ENCODE measurements at regions not wholly inside any gene's neighbourhood (a gene's known extent, or its start where the extent isn't known, plus 50 kb on each side); places are given as distances from the start of the nearest gene placed in this dataset.

- Mint-ChIP-seq H3K36me3 (ENCODE audit: insufficient read depth in 1 of 3, low read depth in 3 of 3) (no peaks in the 10 kb centered on the region), H3K27me3 (ENCODE audit: low read depth) (peaks cover 1% of the 10 kb centered on the region; the same call in 1 of the 2 replicates), H3K9me3 (no peaks in the 10 kb centered on the region), H3K4me1 (0 out of 4 replicates have a peak, but pooled peaks cover 0 to 3% of the 10 kb centered on the region in 2 experiments), H3K4me3 (no peak overlapping the region), H3K27ac (no peak overlapping the region)
- Histone ChIP-seq H2BK20ac (ENCODE audit: low read depth, low read length, poor library complexity, severe bottlenecking) (no peak overlapping the region), H3K27ac (ENCODE audit: insufficient read length, low read depth, low read length) (no peak overlapping the region), H3K4ac (ENCODE audit: low read depth, low read length) (no peak overlapping the region), H4K8ac (replicated peaks; ENCODE audit: insufficient read length, low read depth, low read length) (no peak overlapping the region), H3K23me2 (ENCODE audit: insufficient read length, low read depth, low read length, poor library complexity, severe bottlenecking) (no peaks in the 10 kb centered on the region), H2BK15ac (ENCODE audit: low read depth, low read length) (no peak overlapping the region), H2AFZ (ENCODE audit: low read length) (no peak overlapping the region), H3K9me3 (ENCODE audit: control insufficient read depth, low read depth, low read length) (no peaks in the 10 kb centered on the region), H3K4me2 (ENCODE audit: insufficient read depth, insufficient read length, low read length) (no peak overlapping the region), H3T11ph (ENCODE audit: low read length) (no peak overlapping the region), H3K79me2 (ENCODE audit: insufficient read depth, low read length) (no peaks in the 10 kb centered on the region), H3K79me1 (ENCODE audit: insufficient read depth, low read depth, low read length, poor library complexity, severe bottlenecking) (no peaks in the 10 kb centered on the region), H2AK5ac (ENCODE audit: insufficient read length, low read length) (no peak overlapping the region), H3K14ac (ENCODE audit: insufficient read depth, low read length) (no peak overlapping the region), H2BK120ac (ENCODE audit: low read depth, low read length, poor library complexity, severe bottlenecking) (no peak overlapping the region), H2BK12ac (ENCODE audit: insufficient read length, low read depth, low read length) (no peak overlapping the region), H4K20me1 (ENCODE audit: control insufficient read depth, insufficient read depth, insufficient read length) (no peaks in the 10 kb centered on the region), H4K5ac (ENCODE audit: insufficient read length, low read depth, low read length) (no peak overlapping the region), H3K18ac (ENCODE audit: insufficient read length, low read depth, low read length) (no peak overlapping the region), H3K23ac (ENCODE audit: insufficient read length, low read depth, low read length) (no peak overlapping the region), H4K91ac (ENCODE audit: insufficient read length, low read depth, low read length) (no peak overlapping the region), H3K27me3 (ENCODE audit: insufficient read depth, low read length) (no peaks in the 10 kb centered on the region), H3K56ac (ENCODE audit: insufficient read length, low read depth, low read length) (no peak overlapping the region), H2BK5ac (ENCODE audit: insufficient read length, low read length) (no peak overlapping the region), H3K9ac (ENCODE audit: extremely low read depth, insufficient read length, low read length) (no peak overlapping the region), H3K4me1 (ENCODE audit: insufficient read depth, low read length) (no peaks in the 10 kb centered on the region)
- no CpG with 5 or more reads among the region's 5 CpGs for WGBS (ENCODE audit: extremely low coverage, insufficient read length, low lambda C conversion rate)
- no peak for DNase-seq
- no peak for TF ChIP-seq CTCF (conservative IDR thresholded peaks at IDR 0.05)
Observed at GRCh38 chr2:104358122-104358521, 495.8 kb upstream of the POU3F3 start.

Measured in H9 (cell line).